ENCODE measurements at regions not wholly inside any gene's neighbourhood (a gene's known extent, or its start where the extent isn't known, plus 50 kb on each side); places are given as distances from the start of the nearest gene placed in this dataset.

DNA sequence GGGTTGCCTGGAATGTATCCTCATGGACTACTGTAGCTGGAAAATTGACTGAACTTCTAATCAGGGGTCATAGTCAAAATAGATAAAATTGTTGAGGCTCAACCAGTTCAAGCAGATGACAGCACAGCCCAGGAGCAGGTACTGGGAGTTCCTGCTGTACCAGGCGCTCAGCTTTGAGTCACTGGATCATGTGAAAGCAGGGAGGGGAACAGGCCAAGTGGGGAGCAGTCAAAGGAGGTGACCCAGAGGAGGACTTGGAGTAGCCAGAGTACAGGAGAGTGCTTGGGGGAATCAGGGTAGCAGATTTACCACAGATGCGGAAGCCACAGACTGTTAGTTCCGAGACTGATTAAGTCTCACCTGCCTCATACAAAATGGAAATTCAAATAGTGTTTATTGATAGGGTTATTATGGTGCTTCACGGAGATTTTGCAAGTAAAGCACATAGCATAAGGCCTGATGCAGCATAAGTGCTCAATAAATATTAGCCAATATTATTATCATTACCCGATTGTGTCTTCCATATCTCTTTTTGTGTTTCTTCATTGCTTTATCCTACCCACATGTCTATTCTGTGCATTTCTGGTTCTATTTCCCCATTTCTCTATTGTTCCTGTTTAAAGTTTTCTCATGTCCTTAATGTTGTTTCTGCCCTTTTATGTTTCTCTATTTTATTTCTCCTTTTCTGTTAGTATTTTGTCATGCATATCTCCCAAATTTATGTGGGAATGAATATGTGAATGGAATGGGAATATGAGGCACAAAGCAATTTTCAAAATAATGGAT lies 369.2 kb upstream of the MCTP2 start:
- DNase-seq, result no peak

DNA sequence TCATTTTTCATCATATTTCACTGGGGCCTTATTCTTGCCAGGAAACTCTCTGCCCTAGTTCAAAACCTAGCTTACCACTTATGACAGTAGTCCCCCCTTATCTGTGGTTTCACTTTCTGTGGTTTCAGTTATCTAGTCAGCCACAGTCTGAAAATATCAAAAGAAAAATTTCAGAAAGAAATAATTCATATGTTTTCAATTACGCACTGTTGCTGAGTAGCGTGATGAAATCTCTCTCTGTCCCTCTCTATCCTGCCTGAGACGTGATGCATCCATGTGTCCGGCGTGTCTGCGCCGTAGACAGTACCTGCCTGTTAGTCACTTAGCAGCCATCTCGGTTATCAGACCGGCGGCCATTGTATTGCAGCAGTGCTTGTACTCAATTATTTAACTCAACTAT lies 369.9 kb upstream of the MCTP2 start:
- no peak for DNase-seq

DNA sequence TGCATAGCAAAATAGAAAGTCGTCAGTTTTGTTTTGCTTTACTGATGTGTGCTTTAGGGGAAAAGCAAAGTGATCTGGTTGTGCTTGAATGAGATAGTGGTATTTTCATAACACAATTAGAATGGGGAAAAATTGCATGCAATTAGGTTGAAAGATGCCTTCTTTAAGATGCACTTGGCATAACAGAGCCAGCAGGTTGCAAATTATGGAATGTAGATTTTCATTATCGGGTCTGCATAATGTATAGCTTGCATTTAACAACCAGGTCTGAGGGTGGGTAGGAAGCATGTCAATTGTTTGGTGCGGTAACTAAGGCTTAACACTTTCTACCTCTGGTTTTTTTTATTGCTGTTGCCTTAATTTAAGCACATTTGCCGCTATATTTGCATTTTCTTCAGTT lies 370.7 kb upstream of the MCTP2 start:
- DNase-seq, result no peak

DNA sequence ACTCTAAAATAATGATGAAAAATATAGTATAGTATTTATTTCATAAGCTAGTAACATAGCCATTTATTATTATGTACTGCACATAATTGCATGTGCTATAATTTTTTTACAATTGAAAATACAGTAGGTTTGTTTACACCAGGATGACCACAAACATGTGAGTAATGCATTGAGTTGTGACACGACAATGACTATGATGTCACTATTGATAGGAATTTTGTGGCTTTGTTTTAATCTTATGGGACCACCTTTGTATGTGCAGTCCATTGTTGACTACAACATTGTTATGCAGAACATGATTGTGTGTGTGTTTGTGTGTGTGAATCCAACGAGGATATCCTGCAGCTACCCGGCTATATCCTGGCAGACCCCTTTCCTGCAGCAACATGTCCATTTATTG lies 372.2 kb upstream of the MCTP2 start:
- no peak for DNase-seq

DNA sequence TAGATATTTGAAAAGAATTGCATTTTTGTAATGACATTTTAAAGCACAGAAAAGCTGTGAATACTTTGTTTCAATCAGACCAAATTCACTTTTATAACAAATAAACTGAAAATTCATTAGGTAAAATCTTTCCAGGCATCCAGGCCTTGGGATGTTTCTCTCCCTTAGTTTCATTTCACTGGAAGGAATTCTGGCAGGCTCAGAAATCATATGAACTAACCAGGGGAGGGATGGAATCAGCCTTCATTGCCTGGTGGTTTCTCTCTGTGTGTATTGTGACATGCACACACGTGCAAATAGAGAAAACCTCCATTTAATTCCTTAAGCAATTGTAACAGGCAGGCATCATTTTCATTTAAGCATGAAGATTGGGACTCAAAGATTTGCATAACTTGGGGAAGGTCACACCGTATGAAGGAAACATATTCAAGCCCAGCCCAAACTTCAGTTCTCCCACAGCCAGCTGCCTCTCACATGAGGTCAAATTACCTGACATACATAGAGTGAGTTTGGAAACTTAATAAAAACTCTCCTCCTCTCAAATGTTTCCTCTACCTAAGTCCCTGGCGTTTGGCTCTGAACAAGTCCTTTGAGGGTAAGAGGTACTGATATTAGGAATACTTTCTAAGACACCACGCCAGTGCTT lies 376.1 kb upstream of the MCTP2 start:
- no peak for DNase-seq

DNA sequence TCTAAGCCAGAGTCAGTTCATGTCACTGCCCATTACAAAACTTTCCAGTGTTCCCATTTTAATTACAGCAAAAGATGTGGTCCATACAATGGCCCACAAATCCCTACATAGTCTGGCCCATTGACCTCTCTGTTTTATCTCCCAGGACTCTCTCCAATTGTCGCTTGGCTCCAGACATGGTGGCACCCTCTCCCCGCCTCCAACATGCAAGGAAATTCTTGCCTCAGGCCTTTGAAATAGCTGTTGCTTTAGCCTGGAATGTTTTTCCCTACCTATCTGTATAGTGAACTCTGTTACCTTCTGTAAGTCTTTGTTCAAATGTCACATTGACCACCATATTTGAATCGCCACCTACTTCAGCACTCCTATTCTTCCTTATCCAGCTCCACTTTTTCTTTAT lies 377.3 kb upstream of the MCTP2 start:
- no peak for DNase-seq

DNA sequence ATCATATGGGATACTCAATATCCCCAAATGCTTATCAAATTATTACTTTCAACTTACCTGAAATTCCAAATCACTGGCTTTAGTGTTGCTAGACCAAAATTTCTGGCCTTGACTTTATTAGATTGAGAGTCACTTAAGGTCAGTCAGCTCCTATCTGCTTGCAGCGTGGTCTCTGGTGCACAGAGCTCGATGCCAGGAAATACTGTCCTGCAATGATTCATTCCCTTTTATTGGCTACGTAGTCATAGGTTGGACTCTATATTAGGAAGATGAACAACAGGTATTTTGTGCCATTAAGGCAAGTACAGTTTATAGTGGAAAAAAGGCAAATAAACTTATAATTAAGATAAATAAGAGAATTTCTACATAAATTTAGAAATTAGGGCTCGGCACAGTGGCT lies 378.6 kb upstream of the MCTP2 start:
- no peak for DNase-seq

DNA sequence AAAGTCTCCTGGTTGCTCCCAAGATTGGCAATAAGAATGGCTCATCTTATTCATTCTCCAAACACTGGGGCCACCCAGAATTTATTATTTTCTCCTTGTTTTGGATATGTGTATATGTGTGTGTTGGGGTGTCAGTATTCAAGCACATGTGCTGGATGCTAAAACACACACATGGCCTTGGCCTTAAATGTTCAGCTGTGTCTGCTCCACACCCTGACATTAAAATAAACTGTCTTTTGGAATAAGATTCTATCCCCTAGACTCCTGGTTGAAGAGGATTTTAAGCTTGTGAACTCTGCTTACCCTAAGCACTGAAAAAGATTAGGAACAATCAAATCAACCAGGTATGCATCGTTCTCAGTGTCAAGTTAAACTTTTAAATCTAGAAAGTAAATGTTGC lies 382.9 kb upstream of the MCTP2 start:
- no peak for DNase-seq

DNA sequence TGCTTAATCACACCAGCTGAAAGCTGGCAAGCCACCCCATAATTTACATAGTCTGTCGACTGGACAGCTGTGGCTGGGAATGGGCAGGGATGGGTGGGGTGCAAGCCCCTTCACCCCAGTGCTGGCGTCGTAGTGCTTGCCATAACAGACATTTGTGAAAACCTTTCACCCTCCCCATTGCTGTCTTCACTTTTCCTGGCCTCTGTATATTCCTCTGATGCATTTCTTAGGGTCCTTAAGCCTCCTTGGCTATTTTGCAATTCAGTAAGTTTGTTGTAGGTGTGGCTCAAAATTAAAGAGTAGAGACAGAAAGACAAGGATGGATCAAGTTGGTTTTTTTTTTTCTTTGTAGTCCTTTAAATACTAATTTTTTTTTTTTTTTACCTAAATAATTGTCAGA lies 383.3 kb upstream of the MCTP2 start:
- no peak for DNase-seq

DNA sequence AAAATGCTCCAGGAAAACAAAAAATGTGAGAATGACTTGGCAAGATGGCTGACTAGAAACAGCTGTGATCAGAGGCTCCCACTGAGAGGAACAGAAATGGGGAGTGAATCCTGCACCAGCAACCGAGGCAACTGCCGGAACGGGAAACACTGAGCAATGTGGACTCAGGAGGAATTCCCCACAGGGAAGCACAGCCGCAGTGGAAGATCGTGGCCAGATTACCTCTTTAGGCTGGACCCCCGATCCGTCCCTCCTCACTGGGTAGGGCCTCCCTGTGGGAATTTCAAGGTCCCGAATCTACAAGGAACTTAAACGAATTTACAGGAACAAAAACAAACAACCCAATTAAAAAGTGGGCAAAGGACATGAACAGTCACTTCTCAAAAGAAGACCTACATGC lies 385.2 kb upstream of the MCTP2 start:
- DNase-seq, result no peak

DNA sequence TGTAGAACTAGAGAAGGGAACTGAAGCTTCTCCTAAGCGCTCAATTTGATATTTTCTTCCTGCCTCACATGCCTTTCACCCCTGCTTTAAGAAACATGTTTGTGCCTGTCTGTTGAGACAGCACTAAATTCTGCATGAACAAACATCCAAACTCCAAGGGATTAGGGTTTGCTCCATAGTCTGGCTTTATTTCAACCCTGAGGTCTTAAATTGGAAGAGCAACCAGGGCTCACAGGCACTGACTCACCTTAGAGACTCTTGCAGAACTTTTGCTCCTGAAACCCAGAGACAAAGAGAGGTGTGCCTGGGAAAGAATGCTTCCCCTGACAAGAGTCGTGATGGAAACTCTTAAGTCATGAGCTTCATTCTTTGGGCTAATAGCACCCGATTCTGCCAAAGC lies 393.9 kb upstream of the MCTP2 start:
- DNase-seq, result no peak

DNA sequence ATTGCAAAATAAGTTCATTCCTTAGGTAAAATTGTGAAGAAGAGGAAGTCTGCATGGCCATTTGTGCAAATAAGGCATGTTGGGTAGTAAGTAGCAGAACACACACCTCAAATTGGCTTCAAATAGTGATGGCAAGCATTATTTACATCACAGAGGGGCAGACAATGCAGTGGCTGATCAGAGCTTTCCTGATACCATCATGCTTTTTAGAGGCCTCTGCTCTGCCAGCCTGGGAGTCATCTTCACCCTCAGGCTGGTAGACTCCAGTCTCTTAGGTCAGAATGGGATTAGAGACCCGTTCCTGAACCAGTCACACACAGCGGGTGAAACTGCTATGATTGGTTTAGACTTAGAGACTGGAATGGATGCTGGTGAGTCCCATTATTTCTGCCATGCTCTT lies 396.0 kb upstream of the MCTP2 start:
- no peak for DNase-seq

DNA sequence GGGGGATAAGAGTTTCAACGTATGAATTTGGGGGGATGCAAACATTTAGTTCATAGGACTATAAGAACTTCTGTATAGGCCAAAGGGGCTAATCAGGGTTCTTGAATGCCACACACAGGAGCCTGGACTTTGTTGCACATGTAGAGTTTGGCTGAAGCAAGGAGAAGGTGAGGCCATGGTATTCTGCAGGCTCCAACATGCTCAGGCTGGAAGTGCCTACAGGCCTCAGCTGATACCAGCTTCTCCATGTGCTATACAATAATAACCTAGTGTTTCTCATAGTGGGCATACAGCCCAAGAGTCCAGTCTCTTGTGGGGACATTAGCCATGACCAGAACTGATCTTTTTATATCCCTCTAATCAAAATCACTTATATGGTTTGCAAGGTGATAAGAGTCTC lies 399.7 kb upstream of the MCTP2 start:
- no peak for DNase-seq

DNA sequence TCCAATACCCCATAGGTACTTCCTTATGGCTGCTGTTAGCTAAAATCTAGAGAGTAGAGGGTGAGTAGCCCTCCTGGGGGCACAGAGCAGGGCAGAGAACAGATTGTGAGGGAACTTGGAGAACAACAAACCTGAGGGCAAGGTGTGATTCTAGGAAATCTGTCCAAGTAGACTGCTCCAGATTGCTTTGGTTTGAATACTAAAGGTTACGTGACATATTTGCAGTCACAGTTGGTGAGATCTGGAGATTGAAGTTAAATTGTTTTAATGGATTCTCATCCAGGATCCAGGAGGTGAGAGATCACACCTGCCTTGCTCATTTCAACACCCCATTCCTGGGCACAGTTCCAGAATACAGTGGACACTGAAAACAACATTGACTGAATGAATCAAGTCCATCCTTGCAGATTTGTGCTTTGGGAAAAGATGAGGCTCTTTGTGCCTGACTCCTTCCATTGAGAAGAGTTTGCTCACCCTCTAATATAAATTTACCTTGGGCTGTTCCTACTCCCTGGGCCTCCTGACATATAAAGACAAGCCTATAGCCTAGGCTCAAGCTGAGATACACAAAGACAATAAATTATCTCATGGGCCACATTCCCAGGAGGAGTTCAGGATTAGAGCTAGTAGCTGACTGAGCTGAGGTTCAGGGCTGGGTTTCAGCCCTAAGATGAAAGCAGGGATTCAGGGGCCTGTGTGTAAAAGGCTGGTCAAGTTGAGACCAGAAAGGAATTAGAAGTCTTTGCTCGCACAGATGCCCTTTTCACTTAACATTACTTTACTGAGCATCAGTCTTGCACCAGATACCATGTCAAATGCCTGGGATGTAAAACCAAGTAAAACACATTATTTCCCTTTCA lies 400.9 kb upstream of the MCTP2 start:
- DNase-seq, result no peak

DNA sequence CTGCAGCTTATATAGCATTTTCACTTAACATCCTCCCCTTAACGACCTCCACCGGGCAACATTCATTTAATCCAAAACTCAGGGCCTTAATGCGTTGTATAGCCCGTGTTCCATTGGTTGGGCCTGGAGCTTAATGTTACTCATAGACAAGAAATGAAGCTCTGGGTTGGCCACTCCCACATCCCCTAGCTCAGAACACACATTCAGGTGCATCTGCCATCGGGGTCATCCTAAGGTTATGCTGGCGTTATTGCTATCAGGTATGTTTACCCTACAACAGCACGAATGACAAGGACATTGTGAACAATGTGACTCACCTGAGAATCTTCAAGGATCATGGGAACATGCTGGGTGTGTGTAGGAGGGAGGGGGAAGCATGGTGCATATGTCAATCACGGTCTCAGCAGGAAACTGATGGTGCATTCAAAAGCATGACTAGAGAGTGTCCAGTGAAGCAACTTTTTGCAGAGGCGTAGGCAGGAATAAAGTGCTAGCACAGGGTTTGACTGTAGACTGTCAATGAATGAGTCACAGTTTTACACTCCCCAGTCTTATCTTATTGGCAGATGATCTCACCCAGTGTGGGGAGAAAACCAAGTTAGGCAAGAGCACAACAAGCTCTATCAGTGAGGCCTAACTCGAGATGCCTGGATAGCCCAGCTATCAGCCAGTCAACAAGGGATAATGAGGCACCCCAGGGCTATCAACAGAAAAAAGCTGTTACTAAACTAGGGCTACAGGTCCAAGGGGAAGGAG lies 402.1 kb upstream of the MCTP2 start:
- DNase-seq, result no peak

DNA sequence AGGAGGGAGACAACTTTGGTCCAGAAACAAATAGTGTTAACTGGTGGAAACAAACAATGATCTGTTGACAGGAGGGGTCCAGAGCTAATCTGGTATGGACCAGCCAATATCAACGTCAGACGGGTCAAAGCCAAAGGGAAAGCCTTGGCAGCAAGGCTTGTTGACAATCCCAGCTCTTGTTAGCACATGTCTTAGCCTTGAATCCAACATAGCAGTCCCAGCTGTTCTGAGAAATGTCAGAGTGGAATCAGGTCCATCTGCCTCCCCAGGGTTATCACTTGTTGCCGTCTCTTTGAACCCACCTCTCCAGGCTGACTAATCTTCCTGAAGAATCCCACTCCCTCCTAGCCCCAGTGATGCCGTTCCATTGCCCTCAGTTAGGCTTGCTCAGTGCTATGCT lies 404.6 kb upstream of the MCTP2 start:
- no peak for DNase-seq

DNA sequence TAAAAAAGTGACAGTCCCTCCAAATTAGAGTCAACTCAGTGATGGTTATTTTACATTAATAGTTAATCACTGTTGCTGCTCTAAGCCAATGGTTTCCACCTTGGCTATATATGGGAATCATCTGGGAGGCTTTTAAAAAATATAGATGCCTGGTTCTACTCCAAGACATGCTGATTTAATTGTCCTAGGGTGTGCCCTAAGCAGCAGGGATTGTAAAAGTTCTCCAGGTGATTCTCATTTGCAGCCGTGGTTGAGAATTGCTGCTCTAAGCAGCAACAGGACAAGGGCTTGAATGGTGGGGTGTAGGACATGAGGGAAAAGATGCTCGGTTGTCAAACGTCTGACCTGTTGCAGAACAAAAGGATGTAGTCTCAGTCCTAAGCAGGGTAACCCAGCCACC lies 405.1 kb upstream of the MCTP2 start:
- DNase-seq, result no peak

DNA sequence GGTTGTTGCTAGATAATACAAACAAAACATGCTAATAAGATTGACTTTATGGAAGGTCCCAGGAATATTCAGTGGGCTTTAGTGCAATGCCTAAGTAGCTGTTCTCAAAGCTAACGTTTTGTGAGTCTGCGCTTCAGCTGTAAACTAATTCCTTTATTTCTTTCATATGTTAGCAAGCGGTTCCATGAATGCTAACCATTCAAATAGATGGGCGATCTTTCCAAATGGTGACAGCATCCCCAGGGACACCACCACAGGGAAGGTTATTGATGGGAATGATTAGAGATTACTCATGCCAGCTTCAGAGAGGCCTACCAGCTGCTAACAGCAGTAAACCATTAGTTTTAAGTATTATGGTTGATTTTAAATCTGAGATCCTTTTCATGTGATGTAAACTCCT lies 405.7 kb upstream of the MCTP2 start:
- no peak for DNase-seq

DNA sequence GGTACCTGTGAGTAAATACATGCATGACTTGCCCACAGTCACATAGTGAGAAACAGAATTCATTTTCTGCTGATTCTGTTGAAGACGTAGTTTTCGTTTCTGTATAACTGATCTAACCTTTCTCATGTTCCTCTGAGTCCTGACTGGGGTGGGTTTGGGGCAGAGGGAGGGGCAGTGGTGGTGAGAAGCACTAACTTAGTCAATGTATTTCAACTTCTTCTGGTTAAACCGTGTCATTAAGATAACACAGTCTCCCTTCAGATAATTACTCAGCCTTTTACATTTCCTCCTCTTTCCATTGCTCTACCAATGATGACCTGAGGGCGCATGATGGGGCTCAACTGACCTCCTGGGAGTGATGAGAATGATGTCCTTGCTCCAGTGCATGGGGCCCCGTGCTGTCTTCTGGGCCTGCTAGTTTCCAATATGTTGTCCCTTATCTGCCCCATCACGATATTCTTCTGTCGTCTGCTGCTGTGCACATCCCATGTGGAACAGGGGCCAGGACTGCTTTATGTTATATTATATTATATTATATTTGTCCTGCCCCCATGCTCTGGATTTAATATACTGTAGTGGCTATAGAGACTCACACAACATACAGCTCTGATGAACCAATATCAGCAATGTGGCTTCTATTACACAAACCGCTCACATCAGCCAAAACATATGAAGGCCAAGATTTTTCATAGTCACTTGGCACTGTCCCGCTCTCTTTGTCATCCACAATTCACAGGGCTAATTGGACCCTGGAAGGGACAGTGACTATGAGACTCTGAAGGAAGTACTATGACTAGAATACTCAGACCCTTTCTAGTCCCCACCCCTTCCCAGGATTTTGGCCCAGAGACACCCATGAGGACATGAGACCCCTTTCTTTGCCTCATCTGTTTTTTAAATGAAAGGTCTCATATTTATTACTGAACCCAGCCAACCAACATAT lies 407.1 kb upstream of the MCTP2 start:
- no peak for DNase-seq

DNA sequence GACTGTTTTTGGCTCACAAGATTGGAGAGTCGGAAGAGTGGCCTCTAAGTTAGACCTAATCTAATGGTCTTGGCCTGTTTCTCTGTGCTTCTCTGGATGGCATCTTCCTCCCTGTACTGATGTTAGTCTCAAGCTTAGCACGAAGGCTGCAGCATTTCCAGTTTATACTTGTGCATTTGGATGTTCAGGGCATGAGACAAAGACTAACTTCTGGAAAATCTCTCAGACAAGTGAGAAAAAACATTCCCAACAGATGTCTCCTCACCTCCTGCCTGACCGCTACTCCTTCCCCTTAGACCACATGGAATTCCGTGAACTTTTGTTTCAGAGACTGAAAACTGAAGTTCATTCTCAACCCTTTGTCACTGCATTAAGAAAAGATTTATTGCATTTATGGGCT lies 410.8 kb upstream of the MCTP2 start:
- no peak for DNase-seq

DNA sequence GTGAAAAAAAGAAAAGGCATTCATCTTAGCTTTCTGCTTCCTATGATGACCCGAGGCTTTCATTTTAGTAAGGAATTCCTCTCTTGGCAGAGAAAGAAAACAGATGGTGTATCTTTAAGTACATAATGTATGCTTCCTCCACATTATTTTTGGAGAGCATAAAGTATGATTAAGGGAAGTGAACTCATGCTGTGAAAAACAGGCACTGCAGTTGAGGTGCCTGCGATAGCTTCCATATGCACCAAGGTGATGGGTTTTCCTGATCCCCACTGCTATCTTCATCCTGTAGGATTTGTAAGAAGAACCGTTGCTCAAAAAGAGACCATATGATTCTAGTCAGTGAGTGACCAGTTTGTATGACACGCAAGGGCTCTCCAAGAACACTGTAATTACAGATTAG lies 411.5 kb upstream of the MCTP2 start:
- DNase-seq, result no peak

DNA sequence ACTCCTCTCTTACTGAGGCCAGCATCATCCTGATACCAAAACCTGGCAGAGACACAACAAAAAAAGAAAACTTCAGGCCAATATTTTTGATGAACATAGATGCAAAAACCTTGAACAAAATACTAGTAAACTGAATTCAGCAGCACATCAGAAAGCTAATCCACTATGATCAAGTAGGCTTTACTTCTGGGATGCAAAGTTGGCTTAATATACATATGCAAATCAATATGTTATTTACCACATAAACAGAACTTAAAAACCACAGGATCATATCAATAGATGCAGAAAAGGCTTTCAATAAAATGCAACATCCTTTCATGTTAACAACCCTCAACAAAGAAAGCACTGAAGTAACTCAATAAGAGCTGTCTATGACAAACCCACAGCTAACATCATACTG lies 414.5 kb upstream of the MCTP2 start:
- no peak for DNase-seq
